K562 (cell line): ENCODE measurements at regions not wholly inside any gene's neighbourhood (a gene's known extent, or its start where the extent isn't known, plus 50 kb on each side); places are given as distances from the start of the nearest gene placed in this dataset.

Experiments used
- ATAC-seq: fragments of 200-7000 bp; cut with Tn5 transposase; 3 replicates; pipeline ENCODE4 v1.9.1; 2020; ENCODE audit warnings: moderate library complexity
- BruUV-seq: library from RNA; stranded (reverse); fragments of 400-500 nt; replicated peaks from 2 replicates; lab custom pipeline; 2021; lab: Mats Ljungman, UMichigan
- CTCF ChIA-PET: fragments of 300-600 bp; formaldehyde crosslinking; extraction: SDS; loops from one replicate; lab custom pipeline; 2021; ENCODE audit warnings: low intra/inter-chr PET ratio; lab: Yijun Ruan, JAX
- POLR2A ChIA-PET: fragments of 300-600, 350-650 bp; sonication (Branson Sonifier 250); formaldehyde crosslinking; extraction: SDS; loops from one replicate; lab custom pipeline; 2021; ENCODE audit warnings: antibody characterized with exemption, inconsistent platforms; lab: Yijun Ruan, JAX
- DNase-seq, 4 experiments: peaks; one replicate each; pipeline versions ENCODE4 v3.0.0 to v3.0.0-alpha.2; 2011 to 2018; ENCODE audit warnings: low spot score in 3 of 4, mixed read lengths in 3 of 4; ENCODE audit errors: extremely low read depth in 1 of 4
- FAIRE-seq: peaks from 2 replicates; lab custom pipeline; 2011; peaks lifted over from hg19 to GRCh38; lab: Jason Lieb, UNC
- H2AFZ ChIP-seq: 2 replicates; pipeline ENCODE4 v1.6.0; 2011; ENCODE audit warnings: low read depth, low read length, control low read depth, inconsistent platforms
- H3K27ac ChIP-seq: fragments of 200-600 bp; 3 replicates; pipeline ENCODE4 v1.8.0; 2011; ENCODE audit warnings: low read depth, mild to moderate bottlenecking, control low read depth, inconsistent platforms, low read length, moderate library complexity, mixed read lengths; ENCODE audit errors: extremely low read depth
- H3K27me3 ChIP-seq, 2 experiments: fragments of 300-600 bp in 1 of 2; 2 replicates in 1 of 2; 3 replicates in 1 of 2; pipeline versions ENCODE4 v1.6.0 to v1.8.0; 2011; ENCODE audit warnings: inconsistent platforms in 2 of 2, low read length in 2 of 2, mild to moderate bottlenecking in 1 of 2, mixed read lengths in 1 of 2, moderate library complexity in 1 of 2; ENCODE audit not compliant: control insufficient read depth in 2 of 2, insufficient read depth in 2 of 2
- H3K36me3 ChIP-seq: fragments of 300-600 bp; 3 replicates; pipeline ENCODE4 v1.8.0; 2011; ENCODE audit warnings: mild to moderate bottlenecking, low read length, inconsistent platforms; ENCODE audit not compliant: control insufficient read depth, insufficient read depth
- H3K4me1 ChIP-seq, 2 experiments: fragments of 200-600 bp in 1 of 2; replicated peaks in 1 of 2; 2 replicates in 1 of 2; 3 replicates in 1 of 2; pipeline versions ENCODE4 v1.5.1 to v1.8.0; 2011; ENCODE audit warnings: inconsistent platforms in 2 of 2, low read length in 2 of 2, mild to moderate bottlenecking in 1 of 2, mixed read lengths in 1 of 2, moderate library complexity in 1 of 2; ENCODE audit not compliant: control insufficient read depth in 2 of 2, insufficient read depth in 2 of 2
- H3K4me2 ChIP-seq: 2 replicates; pipeline ENCODE4 v1.6.1; 2011; ENCODE audit warnings: low read length, control low read depth, inconsistent platforms, mixed read lengths; ENCODE audit not compliant: insufficient read depth
- H3K4me3 ChIP-seq: fragments of 200-600 bp; sonication (generic), shearing (Covaris generic); 2 replicates; pipeline ENCODE4 v1.5.1; 2016; ENCODE audit warnings: control low read depth, inconsistent platforms
- H3K79me2 ChIP-seq: fragments of 200-600 bp; 3 replicates; pipeline ENCODE4 v1.8.0; 2011; ENCODE audit warnings: low read length, inconsistent platforms; ENCODE audit not compliant: control insufficient read depth, insufficient read depth
- H3K9ac ChIP-seq, 2 experiments: 2 replicates each; pipeline versions ENCODE4 v1.6.0 to v1.6.1; 2011; ENCODE audit warnings: low read depth in 2 of 2, low read length in 2 of 2, control low read depth in 1 of 2, inconsistent platforms in 1 of 2, mild to moderate bottlenecking in 1 of 2, mixed read lengths in 1 of 2; ENCODE audit not compliant: insufficient read depth in 1 of 2
- H3K9me1 ChIP-seq: one replicate; pipeline ENCODE4 v1.6.0; 2011; ENCODE audit warnings: inconsistent platforms, mild to moderate bottlenecking, low read length, moderate library complexity; ENCODE audit not compliant: control insufficient read depth, insufficient read depth
- H3K9me3 ChIP-seq: replicated peaks from 2 replicates; pipeline ENCODE4 v1.5.1; 2011; ENCODE audit warnings: low read depth, low read length, inconsistent platforms; ENCODE audit not compliant: control insufficient read depth, insufficient read depth
- H4K20me1 ChIP-seq: replicated peaks from 2 replicates; pipeline ENCODE4 v1.6.1; 2011; ENCODE audit warnings: low read length, inconsistent platforms, mixed read lengths; ENCODE audit not compliant: control insufficient read depth, insufficient read depth
- FOXJ3 ChIP-seq: sonication (generic); formaldehyde crosslinking; IDR thresholded peaks from 2 replicates; pipeline ENCODE4 v1.4.0; 2020; ENCODE audit warnings: mild to moderate bottlenecking, missing genetic modification reagents
- KDM2B ChIP-seq: fragments of 250-450 bp; sonication (Bioruptor Pico); IDR thresholded peaks from 2 replicates; pipeline ENCODE4 v1.8.0; 2021; ENCODE audit warnings: mild to moderate bottlenecking, moderate library complexity
- PHB ChIP-seq: fragments of 250-450 bp; sonication (Bioruptor Pico); IDR thresholded peaks from 2 replicates; pipeline ENCODE4 v1.5.0; 2021
- ZNF766 ChIP-seq: fragments of 200-800 bp; sonication (Bioruptor generic); conservative IDR thresholded peaks from 2 replicates; pipeline ENCODE4 v1.6.1; 2016; ENCODE audit warnings: missing genetic modification characterization, missing compliant biosample characterization
- WGBS: fragments of 100-300 bp; shearing (Covaris generic); methylation state at CpG from one replicate; pipeline ENCODE4 v1.1.6; 2016; ENCODE audit warnings: low coverage, mixed read lengths; ENCODE audit not compliant: insufficient coverage; ENCODE audit errors: missing lambda C conversion rate; 5-methylcytosine and 5-hydroxymethylcytosine counted together
- in situ Hi-C: fragments of 300-500 bp; cut with MboI; formaldehyde crosslinking; loops from 4 replicates; pipeline ENCODE4 v1.15.0; 2018; ENCODE audit warnings: inconsistent platforms, mixed read lengths
- intact Hi-C: fragments of 100-400 bp; cut with micrococcal nuclease; formaldehyde crosslinking; loops from 2 replicates; pipeline ENCODE4 v1.14.2; 2022
- TF ChIP-seq, protein P1 (sequence below): fragments of 450-650 bp; formaldehyde crosslinking; IDR thresholded peaks from 2 replicates; pipeline ENCODE4 v1.4.0; 2020; ENCODE audit warnings: mild to moderate bottlenecking, mixed read lengths
- TF ChIP-seq, protein P2 (sequence below), 2 experiments: fragments of 200-800 bp in 1 of 2; sonication (Bioruptor generic) in 1 of 2; sonication (generic) in 1 of 2; formaldehyde crosslinking in 1 of 2; IDR thresholded peaks in 1 of 2; conservative IDR thresholded peaks in 1 of 2; 2 replicates each; pipeline versions ENCODE4 v1.5.0 to v1.6.1; 2016 to 2020; ENCODE audit warnings: missing compliant biosample characterization in 1 of 2, missing genetic modification characterization in 1 of 2, missing genetic modification reagents in 1 of 2

DNA sequence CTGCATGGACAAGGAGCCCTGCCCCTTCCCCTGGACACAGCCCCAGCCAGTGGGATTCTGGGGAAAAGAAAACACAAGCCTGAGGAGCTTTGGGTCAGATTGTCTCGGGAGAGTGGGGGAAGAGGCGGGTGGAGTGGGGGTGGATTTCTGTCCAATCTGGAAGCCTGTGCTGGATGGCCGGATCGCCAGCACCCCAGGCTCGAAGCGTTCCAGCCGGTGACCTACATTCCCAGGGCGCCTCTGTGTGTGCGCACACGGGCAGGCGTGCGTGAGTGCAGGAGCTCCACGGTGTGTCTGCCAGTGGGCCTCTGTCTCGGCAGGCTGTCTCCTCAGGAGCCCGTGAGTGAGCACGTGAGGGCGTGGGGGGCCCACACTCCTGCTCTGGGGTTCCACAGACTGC is 74.3 kb upstream of the DAB2IP start:
- no peak overlapping the region for H2AFZ ChIP-seq
- DNase-seq, result no peak
- H3K9me1 ChIP-seq, result no peaks in the 10 kb centered on the region
- ATAC-seq, result no peak; the same call in 1 of the 3 replicates
- no peak overlapping the region for H3K4me2 ChIP-seq
- peaks cover 3 to 48% of the 10 kb centered on the region in 2 experiments; a peak in 3 of 5 replicates for H3K27me3 ChIP-seq
- intact Hi-C loops, result loop anchor here (2.0 kb wide), 1 partner anchor 26 kb away; no protein-coding TSS in a partner anchor
- H3K27ac ChIP-seq, result no peak overlapping the region
- in situ Hi-C loops, result no loop called here
- 9% methylated on average over 14 of the region's 17 CpGs for WGBS
- H3K4me1 ChIP-seq, result peaks cover 0 to 7% of the 10 kb centered on the region in 2 experiments; a peak in 2 of 5 replicates
- no peak for FAIRE-seq
- no peak overlapping the region for H3K4me3 ChIP-seq
- H3K9me3 ChIP-seq, result no peaks in the 10 kb centered on the region
- ChIA-PET POLR2A (interaction anchor here (1.0 kb wide), 1 partner anchor 43 kb away, joined by 4 read pairs; no protein-coding TSS in a partner anchor), CTCF (no interaction called here)
- no TSS peak for BruUV-seq
- H3K79me2 ChIP-seq, result no peaks in the 10 kb centered on the region
- no peaks in the 10 kb centered on the region for H3K36me3 ChIP-seq
- TF ChIP-seq, protein P1, sequence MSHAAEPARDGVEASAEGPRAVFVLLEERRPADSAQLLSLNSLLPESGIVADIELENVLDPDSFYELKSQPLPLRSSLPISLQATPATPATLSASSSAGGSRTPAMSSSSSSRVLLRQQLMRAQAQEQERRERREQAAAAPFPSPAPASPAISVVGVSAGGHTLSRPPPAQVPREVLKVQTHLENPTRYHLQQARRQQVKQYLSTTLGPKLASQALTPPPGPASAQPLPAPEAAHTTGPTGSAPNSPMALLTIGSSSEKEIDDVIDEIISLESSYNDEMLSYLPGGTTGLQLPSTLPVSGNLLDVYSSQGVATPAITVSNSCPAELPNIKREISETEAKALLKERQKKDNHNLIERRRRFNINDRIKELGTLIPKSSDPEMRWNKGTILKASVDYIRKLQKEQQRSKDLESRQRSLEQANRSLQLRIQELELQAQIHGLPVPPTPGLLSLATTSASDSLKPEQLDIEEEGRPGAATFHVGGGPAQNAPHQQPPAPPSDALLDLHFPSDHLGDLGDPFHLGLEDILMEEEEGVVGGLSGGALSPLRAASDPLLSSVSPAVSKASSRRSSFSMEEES (CRISPR knock-in tag), result no peak
- TF ChIP-seq PHB (CRISPR knock-in tag) (no peak), ZNF766 (CRISPR knock-in tag) (no peak), KDM2B (CRISPR knock-in tag) (no peak), FOXJ3 (CRISPR knock-in tag) (no peak)
- TF ChIP-seq, protein P2, sequence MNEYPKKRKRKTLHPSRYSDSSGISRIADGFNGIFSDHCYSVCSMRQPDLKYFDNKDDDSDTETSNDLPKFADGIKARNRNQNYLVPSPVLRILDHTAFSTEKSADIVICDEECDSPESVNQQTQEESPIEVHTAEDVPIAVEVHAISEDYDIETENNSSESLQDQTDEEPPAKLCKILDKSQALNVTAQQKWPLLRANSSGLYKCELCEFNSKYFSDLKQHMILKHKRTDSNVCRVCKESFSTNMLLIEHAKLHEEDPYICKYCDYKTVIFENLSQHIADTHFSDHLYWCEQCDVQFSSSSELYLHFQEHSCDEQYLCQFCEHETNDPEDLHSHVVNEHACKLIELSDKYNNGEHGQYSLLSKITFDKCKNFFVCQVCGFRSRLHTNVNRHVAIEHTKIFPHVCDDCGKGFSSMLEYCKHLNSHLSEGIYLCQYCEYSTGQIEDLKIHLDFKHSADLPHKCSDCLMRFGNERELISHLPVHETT (CRISPR knock-in tag; conservative IDR thresholded peaks at IDR 0.05 in 1 of 2, IDR thresholded peaks at IDR 0.05 in 1 of 2), result no peak
- H4K20me1 ChIP-seq, result peaks cover 13% of the 10 kb centered on the region; the same call in 1 of the 2 replicates
- H3K9ac ChIP-seq, result no peak overlapping the region
